G401.6 (cell line): ENCODE measurements at regions not wholly inside any gene's neighbourhood (a gene's known extent, or its start where the extent isn't known, plus 50 kb on each side); places are given as distances from the start of the nearest gene placed in this dataset.
A peak's percentile ranks its signal among the peaks of the same experiment; 100 is the strongest.

Source experiments
- FAIRE-seq: peaks from 2 replicates; lab custom pipeline; 2012; peaks lifted over from hg19 to GRCh38; lab: Jason Lieb, UNC

GRCh38 chr6:139944976-139945375 is 570.5 kb upstream of the CITED2 start:
- FAIRE-seq, result no peak

- FAIRE-seq, result no peak
These were observed 569.7 kb upstream of the CITED2 start for GRCh38 chr6:139944131-139944530.

GRCh38 chr6:139943391-139943790 is 568.9 kb upstream of the CITED2 start:
- peak; percentile 99 for FAIRE-seq

GRCh38 chr6:139942331-139942730 is 567.9 kb upstream of the CITED2 start:
- FAIRE-seq, result no peak

- FAIRE-seq, result peak; percentile 88
These were observed 567.4 kb upstream of the CITED2 start for GRCh38 chr6:139941826-139942225.

- FAIRE-seq, result no peak
These were observed 566.6 kb upstream of the CITED2 start for GRCh38 chr6:139940741-139941729.

- peak; percentile 98 for FAIRE-seq
These were observed 564.9 kb upstream of the CITED2 start for GRCh38 chr6:139939189-139939979.

- peak; percentile 98 for FAIRE-seq
These were observed 558.2 kb upstream of the CITED2 start for GRCh38 chr6:139932671-139933070.

GRCh38 chr6:139931747-139932146 is 557.3 kb upstream of the CITED2 start:
- no peak for FAIRE-seq

GRCh38 chr6:139927742-139928305 is 553.4 kb upstream of the CITED2 start:
- FAIRE-seq, result no peak

GRCh38 chr6:139927236-139927635 is 552.8 kb upstream of the CITED2 start:
- peak; percentile 98 for FAIRE-seq

GRCh38 chr6:139926711-139927110 is 552.3 kb upstream of the CITED2 start:
- no peak for FAIRE-seq

GRCh38 chr6:139925894-139926641 is 551.6 kb upstream of the CITED2 start:
- no peak for FAIRE-seq

- FAIRE-seq, result no peak
These were observed 549.6 kb upstream of the CITED2 start for GRCh38 chr6:139923964-139924475.

GRCh38 chr6:139922236-139922635 is 547.8 kb upstream of the CITED2 start:
- FAIRE-seq, result no peak

- no peak for FAIRE-seq
These were observed 546.3 kb upstream of the CITED2 start for GRCh38 chr6:139920776-139921100.

- no peak for FAIRE-seq
These were observed 545.8 kb upstream of the CITED2 start for GRCh38 chr6:139920027-139920775.

- peak; percentile 99 for FAIRE-seq
These were observed 544.9 kb upstream of the CITED2 start for GRCh38 chr6:139919107-139920026.

GRCh38 chr6:139917951-139918630 is 543.6 kb upstream of the CITED2 start:
- FAIRE-seq, result no peak
